Posterior cingulate gyrus (tissue), 11 donors: ENCODE measurements at regions not wholly inside any gene's neighbourhood (a gene's known extent, or its start where the extent isn't known, plus 50 kb on each side); places are given as distances from the start of the nearest gene placed in this dataset.

ENCODE experiments used
- DNase-seq, 10 donors: peaks; one replicate each; pipeline versions ENCODE4 v3.0.0 to v3.0.0-alpha.2; 2020 to 2021; ENCODE audit warnings: mixed read lengths in 3 of 10
- intact Hi-C: fragments of 100-400 bp; cut with DNase I; formaldehyde crosslinking; loops from one replicate; pipeline ENCODE4 v1.15.1; 2023

DNA sequence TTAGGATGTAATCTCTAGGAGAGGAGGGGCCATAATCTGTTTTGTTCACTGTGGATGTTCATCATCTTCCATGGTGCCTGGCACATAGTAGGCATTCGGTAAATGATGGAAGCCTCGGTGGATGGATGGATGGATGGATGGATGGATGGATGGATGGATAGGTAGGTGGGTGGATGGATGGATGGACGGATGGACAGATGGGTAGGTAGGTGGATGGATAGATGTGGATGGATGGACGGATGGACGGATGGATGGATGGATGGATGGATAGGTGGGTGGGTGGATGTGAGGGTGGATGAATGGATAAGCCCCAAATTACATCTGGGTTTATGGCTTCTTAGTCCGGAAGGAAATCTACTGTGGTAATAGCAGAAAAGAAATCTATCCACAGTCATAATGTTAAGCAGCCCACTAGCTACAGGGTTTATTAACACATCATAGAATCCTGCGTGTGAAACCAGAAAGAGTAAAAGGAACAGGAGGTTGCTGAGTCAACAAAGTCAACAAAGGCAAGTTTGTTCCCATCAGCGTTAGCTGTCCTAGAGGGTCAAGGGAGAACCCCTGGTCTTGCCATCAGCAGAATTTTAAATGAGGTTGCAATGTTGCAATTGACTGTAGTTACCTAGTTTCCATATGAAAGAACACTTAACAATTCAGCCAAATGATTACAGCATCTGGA lies 82.8 kb downstream of the C11orf91 start:
- intact Hi-C loops: no loop called here
- DNase-seq: no peak

- intact Hi-C loops: no loop called here
- no peak for DNase-seq
Observed at GRCh38 chr11:33616552-33616951, 84.1 kb downstream of the C11orf91 start.

DNA sequence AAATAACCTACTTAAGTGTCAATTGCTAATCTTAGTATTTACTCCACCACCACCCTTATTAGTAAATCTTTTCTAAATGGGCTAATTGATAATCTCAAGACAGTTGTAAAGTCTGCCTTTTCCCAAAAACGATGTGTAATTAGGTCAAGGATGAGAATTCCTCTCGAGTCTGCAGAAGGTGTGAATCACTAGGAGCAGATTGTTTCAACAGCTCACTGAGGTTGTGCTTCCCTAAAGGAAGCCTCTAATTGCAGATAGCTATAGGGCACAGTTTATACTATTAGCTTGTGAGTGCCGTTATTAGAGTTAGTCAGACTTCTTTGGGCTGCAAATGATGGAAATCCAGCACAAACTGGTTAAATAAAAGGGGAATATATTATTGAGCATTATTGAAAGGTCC lies 84.9 kb downstream of the C11orf91 start:
- intact Hi-C loops: no loop called here
- no peak for DNase-seq

GRCh38 chr11:33613404-33613803 lies 87.2 kb downstream of the C11orf91 start:
- DNase-seq: no peak
- intact Hi-C loops: no loop called here

DNA sequence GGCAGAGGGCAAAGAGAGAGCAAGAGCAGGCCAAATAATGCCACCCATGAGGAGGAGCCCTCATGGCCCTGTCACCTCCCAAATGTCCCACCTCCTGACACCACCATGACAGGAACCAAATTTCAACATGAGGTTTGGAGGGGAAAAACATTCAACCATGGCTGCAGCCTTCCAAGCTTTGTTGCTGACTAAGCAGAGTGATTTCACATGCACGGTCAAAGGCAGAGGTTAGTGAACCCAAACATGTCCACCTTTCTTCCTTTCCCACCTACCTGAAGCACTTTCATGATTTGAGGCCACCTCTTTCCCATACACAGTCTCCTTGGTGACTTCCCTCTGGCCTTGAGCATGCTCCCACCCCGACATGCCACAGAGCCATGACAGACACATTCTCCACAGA lies 89.7 kb downstream of the C11orf91 start:
- DNase-seq: no peak

GRCh38 chr11:33608386-33608785 lies 92.2 kb downstream of the C11orf91 start:
- intact Hi-C loops: no loop called here
- DNase-seq: no peak

More for the DNA sequence above, 89.7 kb downstream of the C11orf91 start:
- intact Hi-C loops: no loop called here

DNA sequence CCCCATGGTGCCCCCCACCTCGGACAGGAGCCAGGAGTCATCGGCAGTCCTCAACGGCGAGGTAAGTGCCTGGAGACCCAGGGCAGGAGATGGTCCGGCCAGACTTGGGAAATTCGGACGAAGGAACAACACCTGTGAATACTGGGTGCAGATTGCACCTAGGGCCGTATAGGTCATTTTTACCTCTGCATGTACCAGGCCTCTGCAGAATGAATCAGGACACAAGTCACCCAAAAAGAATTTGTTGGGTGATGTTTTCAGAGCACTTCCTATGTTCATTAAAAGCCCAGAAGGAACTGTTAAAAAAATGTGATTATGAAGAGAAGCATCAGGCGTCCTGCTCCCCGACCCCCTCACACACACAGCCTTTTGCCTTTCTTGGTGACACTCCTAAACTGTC lies 93.9 kb downstream of the C11orf91 start:
- DNase-seq: no peak
- intact Hi-C loops: no loop called here

DNA sequence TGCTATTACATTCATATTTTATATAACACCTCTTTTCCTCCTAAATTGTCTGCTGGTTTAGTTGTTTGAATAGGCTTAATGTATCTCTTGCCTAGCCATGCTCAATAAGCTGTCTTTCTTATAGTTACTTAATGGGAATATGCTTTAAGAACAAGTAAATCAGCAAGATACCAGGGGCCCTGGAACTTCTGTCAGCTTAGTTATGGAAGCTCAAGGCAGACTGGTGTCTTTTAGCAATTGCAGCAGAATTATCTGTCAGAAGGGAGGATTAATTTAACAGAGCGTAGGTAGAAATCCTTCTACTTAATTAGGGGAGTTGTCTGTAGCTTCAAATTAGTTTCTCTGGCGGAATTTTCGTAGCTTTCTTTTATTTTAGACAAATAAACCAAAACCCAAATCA lies 94.9 kb downstream of the C11orf91 start:
- intact Hi-C loops: no loop called here

DNA sequence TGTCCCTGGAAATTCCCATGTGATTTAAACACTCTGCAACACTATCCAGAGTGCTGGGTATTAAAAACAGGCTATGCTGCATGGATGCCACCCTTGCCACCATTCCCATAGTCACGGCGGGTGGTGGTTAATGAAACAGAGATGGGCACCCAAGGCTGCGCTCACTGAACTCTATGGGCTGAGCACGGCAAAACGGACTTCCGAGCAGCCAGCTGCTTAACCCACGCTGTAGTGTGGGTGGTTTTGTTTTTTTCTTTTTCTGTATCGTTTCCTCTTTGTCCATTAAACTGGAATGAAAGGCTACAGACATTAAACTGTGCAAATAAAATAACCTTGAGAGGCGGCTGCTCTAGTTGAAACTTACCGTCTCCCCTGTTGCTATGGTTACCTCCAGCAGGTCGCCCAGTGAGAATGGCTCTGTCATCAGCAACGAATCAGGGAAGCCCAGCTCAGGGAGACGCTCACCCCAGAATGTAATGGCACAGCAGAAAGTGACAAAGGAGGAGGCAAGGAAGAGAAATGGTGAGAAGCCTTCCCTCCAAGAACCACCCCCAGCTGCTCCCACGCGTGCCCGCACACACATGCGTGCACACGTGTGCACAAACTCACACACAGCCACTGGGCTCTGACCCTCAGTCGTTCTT lies 102.1 kb downstream of the C11orf91 start:
- intact Hi-C loops: no loop called here
- DNase-seq: peak in 9 of 10 donors; percentile 15 to 94 (median 69)

More for the DNA sequence above, 94.9 kb downstream of the C11orf91 start:
- no peak for DNase-seq

DNA sequence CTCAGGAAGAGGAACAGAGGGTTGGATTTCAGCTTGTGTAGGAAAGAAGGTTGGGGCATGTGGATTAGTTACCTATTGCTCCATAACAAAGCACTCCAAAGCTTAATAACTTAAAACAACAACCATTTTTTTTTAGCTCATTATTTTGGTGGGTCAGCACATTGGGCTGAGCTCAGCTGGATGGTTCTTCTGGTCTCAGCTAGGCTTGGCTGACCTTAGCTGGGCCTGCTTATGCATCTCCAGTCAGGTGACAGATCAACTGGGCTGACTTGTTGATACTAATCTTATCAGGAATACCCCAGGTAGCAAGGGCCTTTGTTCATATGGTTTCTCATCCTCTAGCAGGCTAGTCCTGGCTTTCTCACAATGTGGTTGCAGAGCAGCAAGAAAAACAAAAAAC lies 106.4 kb downstream of the C11orf91 start:
- no peak for DNase-seq
- intact Hi-C loops: no loop called here

GRCh38 chr11:33590441-33590840 lies 110.2 kb downstream of the C11orf91 start:
- DNase-seq: no peak
- intact Hi-C loops: no loop called here

DNA sequence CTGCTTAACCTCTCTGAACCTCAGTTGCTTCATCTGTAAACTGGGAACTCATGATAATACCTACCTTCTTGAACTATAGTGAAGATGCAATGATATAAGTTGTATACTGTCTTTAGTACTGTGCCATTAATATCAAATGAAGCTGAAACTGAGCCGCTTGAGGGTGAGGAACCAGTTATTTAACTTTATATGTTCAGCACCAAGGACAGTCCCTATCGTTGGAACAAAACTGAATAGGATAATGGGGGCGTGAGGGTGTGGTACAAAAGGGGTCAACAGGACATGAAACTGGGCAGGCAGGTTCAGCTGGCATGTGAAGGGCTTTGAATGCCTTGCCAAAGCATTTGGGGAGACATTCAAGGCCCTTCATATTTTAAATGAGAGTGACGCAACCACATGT lies 112.6 kb downstream of the C11orf91 start:
- DNase-seq: no peak
- intact Hi-C loops: no loop called here

- intact Hi-C loops: no loop called here
Observed at GRCh38 chr11:33585586-33586209, 114.9 kb downstream of the C11orf91 start.

GRCh38 chr11:33582636-33583325 lies 117.8 kb downstream of the C11orf91 start:
- no peak for DNase-seq
- intact Hi-C loops: no loop called here

More at GRCh38 chr11:33585586-33586209, 114.9 kb downstream of the C11orf91 start:
- DNase-seq: no peak

DNA sequence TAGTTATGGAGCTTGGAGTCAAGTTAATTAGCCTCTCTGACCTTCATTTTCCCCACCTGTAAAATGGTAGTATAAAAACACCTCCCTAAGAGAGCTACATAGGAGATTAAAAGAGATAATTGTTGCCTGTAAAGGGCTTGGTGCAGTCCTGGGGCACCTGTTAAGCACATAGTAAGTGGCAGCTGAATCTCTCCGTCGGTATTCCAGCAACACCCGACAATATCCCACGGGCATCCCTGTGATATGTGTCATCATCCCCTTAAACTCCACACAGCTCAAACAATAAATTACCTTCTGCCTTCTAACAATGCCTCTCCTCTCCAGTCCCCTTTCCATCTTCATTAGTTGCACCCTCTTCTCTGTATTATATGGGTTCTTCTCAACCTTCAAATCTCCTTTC lies 121.5 kb downstream of the C11orf91 start:
- intact Hi-C loops: no loop called here
- no peak for DNase-seq

DNA sequence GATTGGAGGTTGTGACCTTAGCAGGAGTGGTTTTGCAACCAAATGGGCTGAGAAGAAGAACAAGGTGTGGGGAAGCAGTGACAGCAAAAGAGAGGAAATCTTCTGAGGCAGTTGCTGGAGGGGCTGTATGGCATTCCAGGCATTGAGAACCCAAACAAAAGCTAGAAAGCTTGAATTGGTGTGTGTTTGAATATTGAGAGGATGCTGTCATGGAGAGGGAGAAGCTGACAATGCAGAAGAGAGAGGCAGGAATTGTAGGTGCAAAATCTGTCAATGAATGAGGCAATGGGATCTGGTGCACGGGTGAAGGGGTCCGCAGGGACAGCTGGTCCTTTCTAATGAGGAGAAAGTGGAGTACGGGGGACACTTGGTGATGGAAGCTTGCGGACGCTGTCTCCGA lies 123.4 kb downstream of the C11orf91 start:
- no peak for DNase-seq
- intact Hi-C loops: no loop called here

DNA sequence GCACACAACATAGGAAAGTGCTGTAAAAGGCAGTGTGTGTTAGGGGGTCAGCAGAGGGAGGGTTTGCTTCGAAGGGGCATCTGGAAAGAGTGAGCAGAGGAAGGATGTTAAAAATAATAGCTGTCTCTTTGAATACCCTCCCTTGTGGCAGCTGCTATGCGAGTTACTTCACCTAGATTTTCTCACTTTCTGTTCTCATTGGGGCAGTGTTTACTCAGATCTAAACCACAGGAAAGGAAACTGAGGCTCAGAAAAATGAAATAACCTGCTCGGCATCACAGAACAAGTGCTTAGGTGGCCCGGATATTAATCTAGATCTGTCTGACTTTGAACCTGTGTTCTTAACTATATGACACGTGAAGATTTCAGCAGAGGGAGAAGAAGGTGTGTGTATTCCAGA lies 125.3 kb downstream of the C11orf91 start:
- intact Hi-C loops: no loop called here
- DNase-seq: no peak

- intact Hi-C loops: no loop called here
- DNase-seq: no peak
Observed at GRCh38 chr11:33574331-33574730, 126.3 kb downstream of the C11orf91 start.

DNA sequence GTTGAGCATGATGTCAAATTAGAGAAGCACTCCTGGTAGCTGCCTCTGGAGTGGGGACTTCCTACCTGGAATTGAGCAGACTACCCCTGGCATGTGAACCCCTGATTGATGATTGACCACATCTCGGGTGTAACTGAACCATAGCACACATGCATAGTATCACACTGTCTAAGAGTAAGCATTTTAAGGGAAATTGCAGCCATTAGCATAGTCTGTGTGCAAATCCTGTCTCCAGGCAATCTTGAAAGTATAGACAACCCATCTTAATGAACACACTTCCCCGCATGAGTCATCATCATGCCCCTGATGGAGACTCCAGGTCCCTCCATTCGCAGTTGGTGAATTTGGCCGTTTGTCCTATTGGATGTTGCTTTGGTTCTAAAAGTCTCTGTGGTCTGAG lies 131.3 kb downstream of the C11orf91 start:
- intact Hi-C loops: no loop called here
- no peak for DNase-seq

DNA sequence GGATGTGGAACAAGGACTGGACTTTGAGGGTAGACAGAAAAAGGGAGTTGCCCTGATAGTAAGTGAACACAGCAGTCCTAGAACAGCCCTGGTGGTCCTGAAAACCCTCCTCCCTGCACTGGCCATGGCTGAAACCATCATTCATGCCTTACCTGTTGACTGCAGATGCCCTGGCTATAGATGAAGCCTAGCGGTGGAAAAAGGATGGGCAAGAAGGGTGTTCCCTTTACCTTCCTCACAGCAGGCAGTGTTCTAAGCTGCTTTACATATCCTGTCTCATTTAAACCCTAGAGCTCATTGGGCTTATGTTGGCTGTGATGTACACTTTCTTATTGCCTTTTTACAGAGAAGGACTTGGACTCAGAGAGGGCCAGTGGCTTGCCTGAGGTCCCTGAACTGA lies 133.6 kb downstream of the C11orf91 start:
- intact Hi-C loops: no loop called here

GRCh38 chr11:33564856-33565453 lies 135.7 kb downstream of the C11orf91 start:
- peak in 8 of 10 donors; percentile 26 to 94 (median 68) for DNase-seq
- intact Hi-C loops: no loop called here

More for the DNA sequence above, 133.6 kb downstream of the C11orf91 start:
- no peak for DNase-seq
